K562 (cell line): ENCODE measurements at regions not wholly inside any gene's neighbourhood (a gene's known extent, or its start where the extent isn't known, plus 50 kb on each side); places are given as distances from the start of the nearest gene placed in this dataset.

ENCODE experiments used
- ATAC-seq: fragments of 200-7000 bp; cut with Tn5 transposase; 3 replicates; pipeline ENCODE4 v1.9.1; 2020; ENCODE audit warnings: moderate library complexity
- BruUV-seq: library from RNA; stranded (reverse); fragments of 400-500 nt; replicated peaks from 2 replicates; lab custom pipeline; 2021; lab: Mats Ljungman, UMichigan
- CTCF ChIA-PET: fragments of 300-600 bp; formaldehyde crosslinking; extraction: SDS; loops from one replicate; lab custom pipeline; 2021; ENCODE audit warnings: low intra/inter-chr PET ratio; lab: Yijun Ruan, JAX
- POLR2A ChIA-PET: fragments of 300-600, 350-650 bp; sonication (Branson Sonifier 250); formaldehyde crosslinking; extraction: SDS; loops from one replicate; lab custom pipeline; 2021; ENCODE audit warnings: antibody characterized with exemption, inconsistent platforms; lab: Yijun Ruan, JAX
- DNase-seq, 4 experiments: peaks; one replicate each; pipeline versions ENCODE4 v3.0.0 to v3.0.0-alpha.2; 2011 to 2018; ENCODE audit warnings: low spot score in 3 of 4, mixed read lengths in 3 of 4; ENCODE audit errors: extremely low read depth in 1 of 4
- FAIRE-seq: peaks from 2 replicates; lab custom pipeline; 2011; peaks lifted over from hg19 to GRCh38; lab: Jason Lieb, UNC
- H2AFZ ChIP-seq: 2 replicates; pipeline ENCODE4 v1.6.0; 2011; ENCODE audit warnings: low read depth, low read length, control low read depth, inconsistent platforms
- H3K27ac ChIP-seq: fragments of 200-600 bp; 3 replicates; pipeline ENCODE4 v1.8.0; 2011; ENCODE audit warnings: low read depth, mild to moderate bottlenecking, control low read depth, inconsistent platforms, low read length, moderate library complexity, mixed read lengths; ENCODE audit errors: extremely low read depth
- H3K27me3 ChIP-seq, 2 experiments: fragments of 300-600 bp in 1 of 2; 2 replicates in 1 of 2; 3 replicates in 1 of 2; pipeline versions ENCODE4 v1.6.0 to v1.8.0; 2011; ENCODE audit warnings: inconsistent platforms in 2 of 2, low read length in 2 of 2, mild to moderate bottlenecking in 1 of 2, mixed read lengths in 1 of 2, moderate library complexity in 1 of 2; ENCODE audit not compliant: control insufficient read depth in 2 of 2, insufficient read depth in 2 of 2
- H3K36me3 ChIP-seq: fragments of 300-600 bp; 3 replicates; pipeline ENCODE4 v1.8.0; 2011; ENCODE audit warnings: mild to moderate bottlenecking, low read length, inconsistent platforms; ENCODE audit not compliant: control insufficient read depth, insufficient read depth
- H3K4me1 ChIP-seq, 2 experiments: fragments of 200-600 bp in 1 of 2; replicated peaks in 1 of 2; 2 replicates in 1 of 2; 3 replicates in 1 of 2; pipeline versions ENCODE4 v1.5.1 to v1.8.0; 2011; ENCODE audit warnings: inconsistent platforms in 2 of 2, low read length in 2 of 2, mild to moderate bottlenecking in 1 of 2, mixed read lengths in 1 of 2, moderate library complexity in 1 of 2; ENCODE audit not compliant: control insufficient read depth in 2 of 2, insufficient read depth in 2 of 2
- H3K4me2 ChIP-seq: 2 replicates; pipeline ENCODE4 v1.6.1; 2011; ENCODE audit warnings: low read length, control low read depth, inconsistent platforms, mixed read lengths; ENCODE audit not compliant: insufficient read depth
- H3K4me3 ChIP-seq: fragments of 200-600 bp; sonication (generic), shearing (Covaris generic); 2 replicates; pipeline ENCODE4 v1.5.1; 2016; ENCODE audit warnings: control low read depth, inconsistent platforms
- H3K79me2 ChIP-seq: fragments of 200-600 bp; 3 replicates; pipeline ENCODE4 v1.8.0; 2011; ENCODE audit warnings: low read length, inconsistent platforms; ENCODE audit not compliant: control insufficient read depth, insufficient read depth
- H3K9ac ChIP-seq, 2 experiments: 2 replicates each; pipeline versions ENCODE4 v1.6.0 to v1.6.1; 2011; ENCODE audit warnings: low read depth in 2 of 2, low read length in 2 of 2, control low read depth in 1 of 2, inconsistent platforms in 1 of 2, mild to moderate bottlenecking in 1 of 2, mixed read lengths in 1 of 2; ENCODE audit not compliant: insufficient read depth in 1 of 2
- H3K9me1 ChIP-seq: one replicate; pipeline ENCODE4 v1.6.0; 2011; ENCODE audit warnings: inconsistent platforms, mild to moderate bottlenecking, low read length, moderate library complexity; ENCODE audit not compliant: control insufficient read depth, insufficient read depth
- H3K9me3 ChIP-seq: replicated peaks from 2 replicates; pipeline ENCODE4 v1.5.1; 2011; ENCODE audit warnings: low read depth, low read length, inconsistent platforms; ENCODE audit not compliant: control insufficient read depth, insufficient read depth
- H4K20me1 ChIP-seq: replicated peaks from 2 replicates; pipeline ENCODE4 v1.6.1; 2011; ENCODE audit warnings: low read length, inconsistent platforms, mixed read lengths; ENCODE audit not compliant: control insufficient read depth, insufficient read depth
- CREB1 ChIP-seq, 2 experiments: sonication (generic) in 1 of 2; formaldehyde crosslinking in 1 of 2; IDR thresholded peaks; 2 replicates each; pipeline versions ENCODE4 v1.6.1 to v1.8.0; 2012 to 2022; ENCODE audit warnings: inconsistent platforms in 1 of 2, mild to moderate bottlenecking in 1 of 2, missing genetic modification reagents in 1 of 2, moderate library complexity in 1 of 2
- KDM1A ChIP-seq, 2 experiments: fragments of 450-650 bp; IDR thresholded peaks; 2 replicates each; pipeline ENCODE4 v1.6.1; 2016; ENCODE audit warnings: mild to moderate bottlenecking in 2 of 2
- PRPF4 ChIP-seq: fragments of 200-400 bp; formaldehyde crosslinking; IDR thresholded peaks from one replicate; pipeline ENCODE4 v1.6.1; 2017; ENCODE audit warnings: low read length, low read depth, mild to moderate bottlenecking; ENCODE audit not compliant: insufficient read depth, poor library complexity, severe bottlenecking
- PYGO2 ChIP-seq: fragments of 450-650 bp; IDR thresholded peaks from 2 replicates; pipeline ENCODE4 v1.6.1; 2016; ENCODE audit warnings: mild to moderate bottlenecking, missing genetic modification characterization, moderate library complexity, missing compliant biosample characterization
- RAD51 ChIP-seq: fragments of 450-650 bp; IDR thresholded peaks from 2 replicates; pipeline ENCODE4 v1.7.1; 2016; ENCODE audit warnings: low read depth, mild to moderate bottlenecking, borderline replicate concordance
- THAP12 ChIP-seq: fragments of 250-450 bp; sonication (Bioruptor Pico); IDR thresholded peaks from 2 replicates; pipeline ENCODE4 v1.9.0; 2021; ENCODE audit warnings: mild to moderate bottlenecking, inconsistent platforms
- ZBTB5 ChIP-seq: fragments of 450-650 bp; IDR thresholded peaks from 2 replicates; pipeline ENCODE4 v1.6.1; 2017; ENCODE audit warnings: antibody characterized with exemption
- ZNF121 ChIP-seq: sonication (generic); formaldehyde crosslinking; conservative IDR thresholded peaks from 2 replicates; pipeline ENCODE4 v1.8.0; 2022; ENCODE audit warnings: missing genetic modification reagents
- ZNF408 ChIP-seq: fragments of 250-450 bp; sonication (Bioruptor Pico); IDR thresholded peaks from 2 replicates; pipeline ENCODE4 v1.4.0; 2020; ENCODE audit warnings: low read depth, mild to moderate bottlenecking, moderate library complexity
- ZNF668 ChIP-seq: fragments of 250-450 bp; sonication (Bioruptor Pico); IDR thresholded peaks from 2 replicates; pipeline ENCODE4 v1.8.0; 2022; ENCODE audit warnings: mild to moderate bottlenecking, inconsistent platforms
- WGBS: fragments of 100-300 bp; shearing (Covaris generic); methylation state at CpG from one replicate; pipeline ENCODE4 v1.1.6; 2016; ENCODE audit warnings: low coverage, mixed read lengths; ENCODE audit not compliant: insufficient coverage; ENCODE audit errors: missing lambda C conversion rate; 5-methylcytosine and 5-hydroxymethylcytosine counted together
- in situ Hi-C: fragments of 300-500 bp; cut with MboI; formaldehyde crosslinking; loops from 4 replicates; pipeline ENCODE4 v1.15.0; 2018; ENCODE audit warnings: inconsistent platforms, mixed read lengths
- intact Hi-C: fragments of 100-400 bp; cut with micrococcal nuclease; formaldehyde crosslinking; loops from 2 replicates; pipeline ENCODE4 v1.14.2; 2022
- TF ChIP-seq, protein P1 (sequence below): sonication (generic); formaldehyde crosslinking; IDR thresholded peaks from 2 replicates; pipeline ENCODE4 v1.8.1; 2022; ENCODE audit warnings: missing genetic modification reagents
- TF ChIP-seq, protein P2 (sequence below): fragments of 200-400 bp; formaldehyde crosslinking; IDR thresholded peaks from 2 replicates; pipeline ENCODE4 v1.6.1; 2017; ENCODE audit warnings: mild to moderate bottlenecking, low read depth, low read length, moderate library complexity

DNA sequence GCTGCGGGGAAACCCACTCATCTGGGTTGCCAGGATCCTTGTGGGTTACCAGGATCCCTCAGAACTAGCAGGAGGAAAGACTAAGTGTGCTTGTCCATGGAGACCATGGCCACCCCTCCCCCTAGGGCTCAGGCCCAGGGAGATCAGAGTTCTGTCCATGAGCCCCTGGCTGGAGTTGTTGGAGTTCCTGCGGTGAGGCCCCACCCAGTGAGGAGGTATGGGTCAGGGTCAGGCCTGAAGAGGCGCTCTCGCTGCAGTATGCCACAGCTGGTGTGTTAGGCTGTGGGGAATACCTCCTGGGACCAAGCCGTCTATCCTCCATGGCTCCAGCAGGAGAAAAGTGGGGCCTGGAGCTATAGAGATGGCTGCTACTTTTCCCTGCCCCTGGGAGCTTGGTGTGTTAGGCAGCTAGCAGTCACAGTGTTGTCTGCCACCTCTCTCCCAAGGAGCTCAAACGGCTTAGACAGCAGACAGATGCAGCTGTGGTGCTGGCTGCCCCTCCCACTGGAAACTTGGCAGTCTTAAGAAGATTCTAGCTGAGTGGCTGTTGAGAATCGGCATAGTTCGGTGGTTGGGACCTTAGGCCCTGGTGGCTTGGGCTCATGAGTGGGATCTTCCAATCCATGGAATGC lies 240.3 kb upstream of the CELF4 start (continued):
- no peak for TF ChIP-seq PYGO2 (tag)
- no peak for TF ChIP-seq KDM1A (IDR thresholded peaks at IDR 0.05)

DNA sequence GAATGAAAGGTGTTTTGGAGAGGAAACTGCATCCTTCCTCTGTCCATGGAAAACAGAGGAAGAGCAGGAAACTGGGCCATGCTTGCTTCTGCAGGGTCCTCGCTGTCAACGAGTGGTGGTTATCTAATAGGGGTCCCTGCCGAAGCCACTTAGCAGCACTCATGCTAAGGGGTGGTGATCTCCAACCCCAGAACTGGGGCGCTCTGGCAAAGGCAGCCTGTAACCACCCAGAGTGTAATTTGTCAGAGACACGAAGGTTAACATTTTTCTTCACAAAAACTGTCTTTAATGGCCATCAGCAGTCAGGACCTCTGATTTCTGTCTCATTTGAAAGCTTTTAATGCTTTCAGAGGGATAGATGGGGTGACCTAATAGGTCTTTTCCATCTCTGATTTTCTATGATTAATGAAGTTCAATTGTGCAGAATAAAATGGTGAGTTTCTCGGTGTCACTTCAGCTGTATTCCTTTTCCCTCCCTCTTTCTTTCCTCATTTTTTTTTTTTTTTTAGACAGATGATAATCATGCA lies 231.3 kb upstream of the CELF4 start:
- Histone ChIP-seq H3K27me3 (no peaks in the 10 kb centered on the region), H3K9ac (no peak overlapping the region), H3K9me1 (no peaks in the 10 kb centered on the region), H2AFZ (no peak overlapping the region), H3K9me3 (no peaks in the 10 kb centered on the region), H4K20me1 (no peaks in the 10 kb centered on the region), H3K27ac (no peak overlapping the region), H3K4me3 (no peak overlapping the region), H3K4me2 (no peak overlapping the region), H3K79me2 (no peaks in the 10 kb centered on the region), H3K36me3 (no peaks in the 10 kb centered on the region), H3K4me1 (no peaks in the 10 kb centered on the region)
- FAIRE-seq (no peak), ATAC-seq (no peak), DNase-seq (no peak)
- no TSS peak for BruUV-seq
- POLR2A ChIA-PET, result no interaction called here
- CTCF ChIA-PET, result no interaction called here
- WGBS, result 1% methylated on average over 6 of the region's 6 CpGs
- in situ Hi-C loops (loop anchor here (5.0 kb wide), 1 partner anchor 50 kb away; no protein-coding TSS in a partner anchor), intact Hi-C loops (no loop called here)
- TF ChIP-seq RAD51 (no peak), CREB1 (IDR thresholded peaks at IDR 0.05) (no peak), CREB1 (CRISPR knock-in tag; IDR thresholded peaks at IDR 0.05) (no peak), THAP12 (CRISPR knock-in tag) (no peak), ZNF668 (CRISPR knock-in tag) (no peak), ZNF121 (CRISPR knock-in tag) (no peak), ZBTB5 (no peak), PRPF4 (no peak), ZNF408 (no peak)
- TF ChIP-seq, protein P1, sequence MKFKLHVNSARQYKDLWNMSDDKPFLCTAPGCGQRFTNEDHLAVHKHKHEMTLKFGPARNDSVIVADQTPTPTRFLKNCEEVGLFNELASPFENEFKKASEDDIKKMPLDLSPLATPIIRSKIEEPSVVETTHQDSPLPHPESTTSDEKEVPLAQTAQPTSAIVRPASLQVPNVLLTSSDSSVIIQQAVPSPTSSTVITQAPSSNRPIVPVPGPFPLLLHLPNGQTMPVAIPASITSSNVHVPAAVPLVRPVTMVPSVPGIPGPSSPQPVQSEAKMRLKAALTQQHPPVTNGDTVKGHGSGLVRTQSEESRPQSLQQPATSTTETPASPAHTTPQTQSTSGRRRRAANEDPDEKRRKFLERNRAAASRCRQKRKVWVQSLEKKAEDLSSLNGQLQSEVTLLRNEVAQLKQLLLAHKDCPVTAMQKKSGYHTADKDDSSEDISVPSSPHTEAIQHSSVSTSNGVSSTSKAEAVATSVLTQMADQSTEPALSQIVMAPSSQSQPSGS (CRISPR knock-in tag), result no peak
- TF ChIP-seq, protein P2, sequence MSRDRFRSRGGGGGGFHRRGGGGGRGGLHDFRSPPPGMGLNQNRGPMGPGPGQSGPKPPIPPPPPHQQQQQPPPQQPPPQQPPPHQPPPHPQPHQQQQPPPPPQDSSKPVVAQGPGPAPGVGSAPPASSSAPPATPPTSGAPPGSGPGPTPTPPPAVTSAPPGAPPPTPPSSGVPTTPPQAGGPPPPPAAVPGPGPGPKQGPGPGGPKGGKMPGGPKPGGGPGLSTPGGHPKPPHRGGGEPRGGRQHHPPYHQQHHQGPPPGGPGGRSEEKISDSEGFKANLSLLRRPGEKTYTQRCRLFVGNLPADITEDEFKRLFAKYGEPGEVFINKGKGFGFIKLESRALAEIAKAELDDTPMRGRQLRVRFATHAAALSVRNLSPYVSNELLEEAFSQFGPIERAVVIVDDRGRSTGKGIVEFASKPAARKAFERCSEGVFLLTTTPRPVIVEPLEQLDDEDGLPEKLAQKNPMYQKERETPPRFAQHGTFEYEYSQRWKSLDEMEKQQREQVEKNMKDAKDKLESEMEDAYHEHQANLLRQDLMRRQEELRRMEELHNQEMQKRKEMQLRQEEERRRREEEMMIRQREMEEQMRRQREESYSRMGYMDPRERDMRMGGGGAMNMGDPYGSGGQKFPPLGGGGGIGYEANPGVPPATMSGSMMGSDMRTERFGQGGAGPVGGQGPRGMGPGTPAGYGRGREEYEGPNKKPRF, result no peak
